Stimulated activated effector memory CD8-positive, alpha-beta T cell treated with anti-CD3 and anti-CD28 coated beads, Interleukin-12 subunit alpha, Interleukin-12 subunit beta, amount 100 ng/mL, for 72 hours (primary cell): ENCODE measurements at regions not wholly inside any gene's neighbourhood (a gene's known extent, or its start where the extent isn't known, plus 50 kb on each side); places are given as distances from the start of the nearest gene placed in this dataset.

Source experiments
- ATAC-seq: fragments of 150-1000 bp; cut with Tn5 transposase; 2 replicates; pipeline ENCODE4 v1.10.0; 2021
- DNase-seq, 2 donors: peaks; one replicate each; pipeline ENCODE4 v3.0.0; 2021 to 2022; ENCODE audit warnings: low spot score in 2 of 2
- H3K27ac Mint-ChIP-seq: one replicate; pipeline ENCODE4 v1.8.0; 2022; ENCODE audit warnings: mild to moderate bottlenecking, mixed read lengths
- H3K36me3 Mint-ChIP-seq: one replicate; pipeline ENCODE4 v1.8.0; 2022; ENCODE audit warnings: mild to moderate bottlenecking, mixed read lengths
- H3K4me1 Mint-ChIP-seq: one replicate; pipeline ENCODE4 v1.8.0; 2022; ENCODE audit warnings: mixed read lengths
- H3K4me3 Mint-ChIP-seq: one replicate; pipeline ENCODE4 v1.8.0; 2022; ENCODE audit warnings: mild to moderate bottlenecking, mixed read lengths
- H3K9me3 Mint-ChIP-seq: one replicate; pipeline ENCODE4 v1.8.0; 2022; ENCODE audit warnings: mixed read lengths

DNA sequence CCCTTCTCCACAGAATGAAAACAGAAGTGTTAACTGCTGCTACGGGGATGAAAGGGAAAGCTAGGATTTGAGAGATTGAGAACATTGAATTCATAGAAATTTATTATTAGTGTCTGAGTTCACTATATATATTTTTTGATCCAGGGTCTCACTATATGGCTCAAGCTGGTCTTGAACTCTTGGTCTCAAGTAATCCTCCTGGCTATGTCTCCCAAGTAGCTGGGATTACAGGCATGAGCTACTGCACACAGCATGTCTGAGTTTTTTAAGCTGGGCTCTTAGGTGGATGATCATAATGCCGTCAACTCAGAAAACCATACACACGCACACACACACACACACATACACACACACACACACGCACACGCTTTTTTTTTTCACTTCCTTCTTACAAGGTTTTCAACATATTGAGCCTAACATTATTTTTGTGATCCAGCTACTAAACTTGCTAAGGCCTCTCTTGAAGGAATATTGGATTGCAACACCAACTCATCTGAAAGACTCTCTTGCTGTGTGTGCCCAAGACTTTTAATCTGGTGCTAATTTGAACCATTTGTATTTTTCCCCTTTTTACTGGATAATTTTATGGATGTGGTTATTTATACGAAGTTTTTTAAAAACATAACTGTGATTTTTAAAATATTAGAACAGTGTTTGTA lies 1045.4 kb downstream of the DTWD2 start:
- Mint-ChIP-seq H3K9me3 (peaks cover 14% of the 10 kb centered on the region), H3K36me3 (no peaks in the 10 kb centered on the region), H3K4me3 (no peak overlapping the region), H3K27ac (no peak overlapping the region), H3K4me1 (no peaks in the 10 kb centered on the region)
- DNase-seq (no peak), ATAC-seq (no peak)

GRCh38 chr5:117893211-117893610 lies 1095.1 kb downstream of the DTWD2 start:
- no peaks in the 10 kb centered on the region for H3K4me1 Mint-ChIP-seq
- H3K9me3 Mint-ChIP-seq = peaks cover 3% of the 10 kb centered on the region
- ATAC-seq = no peak
- H3K4me3 Mint-ChIP-seq = no peak overlapping the region
- DNase-seq = no peak
- no peak overlapping the region for H3K27ac Mint-ChIP-seq
- no peaks in the 10 kb centered on the region for H3K36me3 Mint-ChIP-seq

DNA sequence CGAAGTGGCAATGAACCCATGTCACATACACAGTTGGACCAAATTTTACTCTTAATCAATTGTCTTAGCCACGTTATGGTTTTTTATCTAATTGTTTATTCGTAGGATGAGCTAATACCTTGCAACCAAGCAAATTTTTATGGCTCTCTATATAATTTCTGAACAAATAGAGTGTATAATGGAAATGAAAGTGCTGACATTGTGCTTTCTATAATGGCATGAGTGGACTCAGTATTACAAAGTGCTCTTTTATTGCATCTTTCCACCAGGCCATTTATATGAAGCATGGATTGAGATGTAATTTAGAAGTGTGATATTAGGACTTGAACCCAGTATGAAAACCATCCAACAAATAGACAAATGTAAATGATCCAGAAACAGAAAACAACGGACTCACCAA lies 1096.0 kb downstream of the DTWD2 start:
- no peaks in the 10 kb centered on the region for H3K36me3 Mint-ChIP-seq
- ATAC-seq (no peak), DNase-seq (no peak)
- H3K9me3 Mint-ChIP-seq = peaks cover 9% of the 10 kb centered on the region
- no peak overlapping the region for H3K4me3 Mint-ChIP-seq
- no peak overlapping the region for H3K27ac Mint-ChIP-seq
- no peaks in the 10 kb centered on the region for H3K4me1 Mint-ChIP-seq

DNA sequence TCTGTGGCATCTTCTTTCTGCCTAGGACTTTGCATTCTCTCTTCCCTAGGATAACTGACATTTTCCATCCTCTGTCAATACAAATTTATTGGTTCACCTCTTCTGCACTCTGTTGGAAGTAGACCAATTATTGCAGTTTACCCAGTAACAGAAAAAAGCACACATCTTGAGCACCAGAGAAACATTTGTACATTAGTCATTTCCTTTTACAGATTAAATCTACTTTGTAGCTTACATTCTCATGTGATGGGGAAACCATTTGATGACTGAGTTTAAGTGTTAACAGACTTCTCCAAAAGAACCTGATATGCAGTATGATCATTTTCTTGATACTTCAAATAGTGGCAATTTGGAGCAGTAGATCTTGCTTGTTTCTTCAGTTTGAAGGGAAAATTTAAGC lies 1098.8 kb downstream of the DTWD2 start:
- DNase-seq = no peak
- H3K9me3 Mint-ChIP-seq = peaks cover 11% of the 10 kb centered on the region
- H3K4me3 Mint-ChIP-seq = no peak overlapping the region
- H3K4me1 Mint-ChIP-seq = no peaks in the 10 kb centered on the region
- ATAC-seq = no peak
- no peak overlapping the region for H3K27ac Mint-ChIP-seq
- H3K36me3 Mint-ChIP-seq = no peaks in the 10 kb centered on the region

- H3K4me3 Mint-ChIP-seq = no peak overlapping the region
- DNase-seq (no peak), ATAC-seq (no peak)
- H3K9me3 Mint-ChIP-seq = peaks cover 11% of the 10 kb centered on the region
- no peaks in the 10 kb centered on the region for H3K36me3 Mint-ChIP-seq
- H3K4me1 Mint-ChIP-seq = no peaks in the 10 kb centered on the region
- H3K27ac Mint-ChIP-seq = no peak overlapping the region
Measured at GRCh38 chr5:117888688-117889087, 1099.7 kb downstream of the DTWD2 start.

DNA sequence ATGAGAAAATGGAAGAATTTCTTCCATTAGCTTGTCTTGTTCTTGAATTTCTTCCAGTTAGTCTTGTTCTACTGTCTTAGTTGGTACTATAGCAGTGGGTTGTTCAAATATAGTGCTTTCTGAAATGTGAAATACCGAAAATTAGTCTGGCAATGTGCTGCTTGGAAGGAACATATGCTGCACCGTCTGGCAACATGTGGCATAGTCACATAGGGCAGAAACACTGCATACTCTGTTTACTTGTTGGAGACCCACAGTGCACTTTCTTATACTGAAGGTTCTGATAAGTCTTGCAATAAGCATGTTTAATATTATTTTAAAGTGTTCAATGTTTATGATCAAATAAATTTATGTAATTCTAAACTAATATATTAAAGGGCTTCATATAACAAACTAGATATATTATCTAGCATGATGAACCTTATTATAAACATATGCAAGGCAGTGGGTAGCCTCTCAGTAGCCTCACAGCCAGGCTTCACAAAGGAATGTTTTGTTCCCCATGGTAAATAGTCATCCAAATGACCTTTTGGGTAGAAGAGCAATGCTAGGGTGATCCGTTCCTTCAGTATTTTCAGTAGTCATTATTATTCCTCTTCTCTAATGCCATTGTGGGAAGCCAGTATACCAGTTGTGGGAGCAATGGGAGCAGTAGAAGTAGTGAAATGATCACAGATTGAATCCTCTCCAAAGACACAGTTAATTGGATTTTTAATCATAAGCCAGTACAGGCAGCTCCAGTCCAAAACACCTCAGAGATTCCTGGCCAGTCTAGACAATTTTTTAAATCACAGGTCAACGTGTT lies 1106.7 kb downstream of the DTWD2 start:
- ATAC-seq = no peak
- no peak for DNase-seq
- Mint-ChIP-seq H3K4me1 (no peaks in the 10 kb centered on the region), H3K4me3 (no peak overlapping the region), H3K36me3 (no peaks in the 10 kb centered on the region), H3K9me3 (peaks cover 8% of the 10 kb centered on the region), H3K27ac (no peak overlapping the region)

DNA sequence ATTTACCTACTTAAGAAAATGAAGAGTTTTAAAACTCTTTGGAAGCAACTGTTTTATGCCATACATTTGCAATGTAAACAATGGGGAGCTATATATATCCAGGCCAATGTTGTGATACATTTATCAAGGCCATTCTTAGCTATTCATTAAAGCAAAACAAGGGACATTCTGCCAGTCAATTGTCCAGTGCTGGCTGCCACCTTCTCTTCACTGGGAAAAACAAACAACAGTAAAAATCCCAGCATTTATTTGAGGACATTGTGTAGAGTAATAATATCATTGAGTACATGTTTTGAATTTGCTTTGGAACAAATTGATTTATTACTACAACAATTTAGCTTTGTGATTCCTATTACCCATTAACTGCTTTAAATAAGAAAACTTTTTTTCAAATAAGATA lies 1107.4 kb downstream of the DTWD2 start:
- Mint-ChIP-seq H3K4me3 (no peak overlapping the region), H3K9me3 (peaks cover 5% of the 10 kb centered on the region), H3K36me3 (no peaks in the 10 kb centered on the region), H3K27ac (no peak overlapping the region), H3K4me1 (no peaks in the 10 kb centered on the region)
- DNase-seq (no peak), ATAC-seq (no peak)

- H3K9me3 Mint-ChIP-seq = peaks cover 7% of the 10 kb centered on the region
Measured at GRCh38 chr5:117877731-117878130, 1110.6 kb downstream of the DTWD2 start.

DNA sequence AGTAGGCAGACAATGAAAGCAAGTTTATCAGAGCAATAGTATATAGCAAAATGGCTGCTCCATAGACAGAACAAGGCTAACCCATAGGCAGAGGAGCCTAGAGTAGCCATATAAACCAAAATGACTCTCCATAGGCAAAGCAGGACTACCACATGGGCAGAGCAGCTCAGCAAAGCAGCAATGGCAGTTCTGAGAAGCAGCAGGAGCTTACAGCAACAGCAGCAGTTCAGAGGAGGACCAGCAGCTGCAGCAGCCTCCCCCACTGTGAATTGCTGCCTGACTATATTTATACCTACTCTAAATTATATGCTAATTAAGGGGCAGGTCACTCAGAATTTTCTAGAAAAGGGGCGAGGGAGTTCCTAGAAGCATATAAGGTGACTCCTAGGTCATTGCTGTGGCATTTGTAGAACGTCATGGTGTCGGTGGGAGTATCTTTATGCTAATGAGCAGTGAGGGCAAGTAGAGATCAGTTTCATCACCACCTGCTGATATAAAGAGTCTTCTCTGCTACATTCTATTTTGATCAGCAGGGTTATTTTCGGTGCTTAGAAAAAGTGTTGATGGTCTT lies 1115.5 kb downstream of the DTWD2 start:
- ATAC-seq (no peak), DNase-seq (no peak)
- Mint-ChIP-seq H3K4me3 (no peak overlapping the region), H3K27ac (no peak overlapping the region), H3K4me1 (no peaks in the 10 kb centered on the region), H3K9me3 (peaks cover 12% of the 10 kb centered on the region), H3K36me3 (no peaks in the 10 kb centered on the region)

More at GRCh38 chr5:117877731-117878130, 1110.6 kb downstream of the DTWD2 start:
- Mint-ChIP-seq H3K27ac (no peak overlapping the region), H3K36me3 (no peaks in the 10 kb centered on the region), H3K4me1 (no peaks in the 10 kb centered on the region), H3K4me3 (no peak overlapping the region)
- ATAC-seq = no peak
- no peak for DNase-seq

- ATAC-seq (no peak), DNase-seq (no peak)
- H3K4me1 Mint-ChIP-seq = no peaks in the 10 kb centered on the region
- no peaks in the 10 kb centered on the region for H3K36me3 Mint-ChIP-seq
- H3K27ac Mint-ChIP-seq = no peak overlapping the region
- peaks cover 12% of the 10 kb centered on the region for H3K9me3 Mint-ChIP-seq
- no peak overlapping the region for H3K4me3 Mint-ChIP-seq
Measured at GRCh38 chr5:117869596-117869995, 1118.8 kb downstream of the DTWD2 start.

DNA sequence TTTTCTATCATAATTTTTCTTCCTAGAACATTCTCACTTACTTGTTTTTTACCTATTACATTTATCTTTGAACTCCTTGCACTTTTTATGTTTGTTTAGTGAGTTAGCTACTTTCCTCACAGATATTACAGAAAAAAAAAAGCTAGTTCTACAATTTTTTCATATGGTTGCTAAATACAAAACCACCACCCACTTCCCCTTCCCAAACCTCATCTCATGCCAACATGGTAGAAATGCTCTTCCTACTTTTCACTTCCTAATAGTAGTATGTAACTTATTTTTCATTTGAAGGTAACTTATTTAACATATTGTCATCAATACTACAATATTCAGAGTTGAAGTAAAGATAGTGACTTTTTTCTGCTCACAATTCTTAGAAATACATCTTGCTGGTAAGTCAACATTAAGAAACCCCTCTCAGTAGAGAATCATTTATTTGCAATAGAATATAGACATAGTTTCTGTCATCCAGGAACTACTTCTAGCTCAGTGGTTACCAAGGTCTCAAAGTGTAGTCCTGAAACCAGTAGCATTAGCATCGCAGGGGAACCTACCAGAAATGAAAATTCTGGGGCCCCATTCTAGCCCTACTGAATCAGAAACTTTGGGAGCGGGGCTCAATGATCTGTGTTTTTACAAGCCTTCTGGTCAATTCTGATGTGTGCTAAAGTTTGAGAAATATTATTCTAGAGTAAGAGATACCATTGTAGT lies 1124.6 kb downstream of the DTWD2 start:
- Mint-ChIP-seq H3K4me3 (no peak overlapping the region), H3K36me3 (no peaks in the 10 kb centered on the region), H3K27ac (no peak overlapping the region), H3K4me1 (no peaks in the 10 kb centered on the region), H3K9me3 (peaks cover 4% of the 10 kb centered on the region)
- DNase-seq = no peak
- ATAC-seq = no peak

DNA sequence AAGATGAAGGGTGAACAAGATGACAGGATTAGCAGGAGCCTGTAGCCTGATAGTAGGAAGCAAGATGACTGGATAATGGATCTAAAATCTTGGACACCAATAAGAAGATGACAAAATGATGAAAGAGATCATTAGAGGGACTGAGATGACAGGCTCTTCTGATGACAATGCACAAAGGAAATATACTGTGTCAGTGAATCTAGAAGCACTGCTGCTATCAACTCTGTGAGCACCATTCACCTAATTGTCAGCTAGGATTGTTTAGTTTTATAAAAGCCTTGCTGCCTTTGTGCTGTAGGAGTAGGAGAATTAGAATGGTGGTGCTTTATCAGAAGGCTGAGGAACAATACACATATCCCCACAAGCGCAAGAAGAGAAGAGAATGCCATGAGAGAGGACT lies 1127.8 kb downstream of the DTWD2 start:
- ATAC-seq (no peak), DNase-seq (no peak)
- Mint-ChIP-seq H3K36me3 (no peaks in the 10 kb centered on the region), H3K4me1 (no peaks in the 10 kb centered on the region), H3K27ac (no peak overlapping the region), H3K4me3 (no peak overlapping the region), H3K9me3 (peaks cover 19% of the 10 kb centered on the region)

DNA sequence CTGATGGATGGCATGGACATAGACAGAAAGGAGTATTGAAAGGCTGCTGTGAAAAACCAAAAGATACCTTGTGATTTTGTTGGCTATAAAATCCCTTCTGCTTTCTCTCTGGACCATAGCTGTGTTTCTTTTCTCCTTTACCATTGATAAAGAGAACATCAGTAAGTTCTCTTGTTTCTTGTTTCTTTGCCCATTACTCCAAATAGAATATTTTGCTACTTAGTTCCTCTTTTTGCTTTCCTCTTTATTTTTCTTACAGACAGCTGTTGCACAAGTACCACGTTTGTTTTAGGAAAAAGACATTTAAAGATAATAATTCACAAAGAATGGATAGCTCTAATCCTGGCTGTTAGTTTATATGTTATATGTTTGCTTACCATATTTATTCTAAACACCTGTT lies 1129.2 kb downstream of the DTWD2 start:
- DNase-seq (no peak), ATAC-seq (no peak)
- Mint-ChIP-seq H3K36me3 (no peaks in the 10 kb centered on the region), H3K4me3 (no peak overlapping the region), H3K4me1 (no peaks in the 10 kb centered on the region), H3K27ac (no peak overlapping the region), H3K9me3 (peaks cover 19% of the 10 kb centered on the region)

GRCh38 chr5:117856713-117857112 lies 1131.6 kb downstream of the DTWD2 start:
- Mint-ChIP-seq H3K9me3 (peaks cover 18% of the 10 kb centered on the region), H3K4me1 (no peaks in the 10 kb centered on the region)

GRCh38 chr5:117837786-117838185 lies 1150.6 kb downstream of the DTWD2 start:
- no peaks in the 10 kb centered on the region for H3K36me3 Mint-ChIP-seq
- peaks cover 18% of the 10 kb centered on the region for H3K9me3 Mint-ChIP-seq
- no peaks in the 10 kb centered on the region for H3K4me1 Mint-ChIP-seq
- no peak overlapping the region for H3K4me3 Mint-ChIP-seq
- no peak for DNase-seq
- ATAC-seq = no peak
- no peak overlapping the region for H3K27ac Mint-ChIP-seq

More at GRCh38 chr5:117856713-117857112, 1131.6 kb downstream of the DTWD2 start:
- Mint-ChIP-seq H3K27ac (no peak overlapping the region), H3K36me3 (no peaks in the 10 kb centered on the region), H3K4me3 (no peak overlapping the region)
- ATAC-seq = no peak
- no peak for DNase-seq
